GM12872 (cell line): ENCODE measurements at regions not wholly inside any gene's neighbourhood (a gene's known extent, or its start where the extent isn't known, plus 50 kb on each side); places are given as distances from the start of the nearest gene placed in this dataset.

Source experiments
- TF ChIP-seq, protein P1 (sequence below): IDR thresholded peaks from 3 replicates; pipeline ENCODE4 v1.5.1; 2011; ENCODE audit warnings: low read depth, mild to moderate bottlenecking, low read length, moderate library complexity; ENCODE audit not compliant: insufficient read depth

DNA sequence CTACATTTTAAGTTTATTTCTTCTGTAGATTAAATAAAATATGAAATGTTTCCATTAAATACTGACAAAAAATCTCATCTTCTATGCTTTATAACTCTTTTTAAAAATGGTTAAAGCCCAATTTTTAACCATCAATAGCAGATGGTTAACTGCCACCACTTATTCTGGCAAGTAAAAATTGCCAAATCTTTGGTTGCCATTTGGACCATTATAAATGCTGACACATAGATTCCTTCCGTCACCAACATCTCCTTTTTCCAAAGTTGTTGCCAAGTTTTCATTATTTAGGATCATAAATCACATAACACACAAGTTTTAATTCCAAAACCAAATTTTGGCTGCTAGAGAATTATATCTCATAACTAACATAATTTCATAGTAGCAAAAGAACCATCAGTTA is 1614.3 kb downstream of the REEP3 start:
- TF ChIP-seq, protein P1, sequence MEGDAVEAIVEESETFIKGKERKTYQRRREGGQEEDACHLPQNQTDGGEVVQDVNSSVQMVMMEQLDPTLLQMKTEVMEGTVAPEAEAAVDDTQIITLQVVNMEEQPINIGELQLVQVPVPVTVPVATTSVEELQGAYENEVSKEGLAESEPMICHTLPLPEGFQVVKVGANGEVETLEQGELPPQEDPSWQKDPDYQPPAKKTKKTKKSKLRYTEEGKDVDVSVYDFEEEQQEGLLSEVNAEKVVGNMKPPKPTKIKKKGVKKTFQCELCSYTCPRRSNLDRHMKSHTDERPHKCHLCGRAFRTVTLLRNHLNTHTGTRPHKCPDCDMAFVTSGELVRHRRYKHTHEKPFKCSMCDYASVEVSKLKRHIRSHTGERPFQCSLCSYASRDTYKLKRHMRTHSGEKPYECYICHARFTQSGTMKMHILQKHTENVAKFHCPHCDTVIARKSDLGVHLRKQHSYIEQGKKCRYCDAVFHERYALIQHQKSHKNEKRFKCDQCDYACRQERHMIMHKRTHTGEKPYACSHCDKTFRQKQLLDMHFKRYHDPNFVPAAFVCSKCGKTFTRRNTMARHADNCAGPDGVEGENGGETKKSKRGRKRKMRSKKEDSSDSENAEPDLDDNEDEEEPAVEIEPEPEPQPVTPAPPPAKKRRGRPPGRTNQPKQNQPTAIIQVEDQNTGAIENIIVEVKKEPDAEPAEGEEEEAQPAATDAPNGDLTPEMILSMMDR: no peak

DNA sequence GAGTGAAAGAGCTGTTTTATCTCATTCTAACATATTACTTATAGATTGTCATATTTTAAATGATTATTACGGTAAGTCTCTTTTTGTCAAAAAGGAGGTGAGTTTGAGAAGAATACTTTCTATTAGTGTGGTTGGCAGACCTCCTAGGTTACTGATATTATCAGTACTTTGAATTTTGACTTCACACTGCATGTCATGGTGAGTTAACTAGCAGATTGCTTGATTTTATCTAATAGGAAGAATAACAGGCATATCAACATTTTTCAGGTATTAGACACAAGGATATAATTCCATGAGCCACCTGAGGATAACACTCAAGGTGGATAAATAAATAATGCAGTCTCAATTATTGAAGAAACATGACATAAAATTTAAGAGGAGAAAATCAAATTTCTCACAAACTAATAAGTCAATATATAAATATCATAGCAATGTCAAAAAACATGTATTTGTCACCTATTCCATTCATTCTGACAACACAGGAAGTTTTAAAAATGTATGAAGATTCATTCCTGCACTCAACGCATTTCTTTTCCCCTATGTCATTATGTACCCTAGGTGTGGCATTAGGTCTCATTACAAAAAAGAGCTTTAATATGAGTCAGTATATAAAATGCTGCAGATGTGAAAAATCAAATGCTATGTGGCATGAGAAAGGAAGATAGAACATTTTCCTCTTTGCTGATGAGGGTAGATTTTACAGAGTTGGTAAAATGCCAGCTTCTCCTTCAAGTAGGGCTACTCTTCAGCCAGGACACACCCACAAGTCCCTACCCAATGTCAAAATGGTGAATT is 1621.6 kb downstream of the REEP3 start:
- TF ChIP-seq, protein P1: no peak

DNA sequence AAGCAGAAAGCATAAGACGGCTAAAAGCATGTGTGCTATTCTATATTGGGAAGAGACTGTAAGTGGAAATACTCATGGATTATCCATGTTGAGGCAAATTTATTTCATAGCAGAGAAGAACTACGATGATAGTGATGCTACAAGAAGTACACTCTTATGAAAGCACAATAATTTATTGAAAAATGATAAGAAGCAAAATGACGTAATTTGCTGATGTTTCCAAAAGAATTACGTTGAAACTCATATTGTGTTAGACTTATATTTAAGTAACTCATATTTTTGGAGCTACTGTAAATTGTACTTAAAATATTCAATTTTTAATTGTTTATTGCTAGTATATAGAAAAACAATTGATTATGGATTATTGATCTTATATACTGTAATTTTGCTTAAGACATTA is 1622.5 kb downstream of the REEP3 start:
- TF ChIP-seq, protein P1: no peak

DNA sequence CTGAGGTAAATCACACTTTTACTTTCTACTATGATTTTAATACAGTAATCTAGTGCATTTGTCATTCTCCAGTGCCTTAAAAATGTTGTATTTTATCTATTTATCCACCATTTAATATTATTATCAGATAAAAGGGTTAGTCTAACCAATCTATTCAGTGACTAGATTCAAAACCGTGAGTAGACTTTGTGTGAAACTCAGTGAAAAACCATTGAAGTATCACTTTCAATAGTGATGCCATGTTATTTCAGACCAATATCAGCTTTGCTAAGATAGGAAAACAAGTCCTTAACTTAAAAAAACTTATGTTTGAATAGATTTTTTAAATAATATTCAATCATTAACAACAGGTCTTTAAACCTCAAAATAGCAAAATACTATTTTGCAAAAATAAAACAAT is 1628.7 kb downstream of the REEP3 start:
- TF ChIP-seq, protein P1: no peak

DNA sequence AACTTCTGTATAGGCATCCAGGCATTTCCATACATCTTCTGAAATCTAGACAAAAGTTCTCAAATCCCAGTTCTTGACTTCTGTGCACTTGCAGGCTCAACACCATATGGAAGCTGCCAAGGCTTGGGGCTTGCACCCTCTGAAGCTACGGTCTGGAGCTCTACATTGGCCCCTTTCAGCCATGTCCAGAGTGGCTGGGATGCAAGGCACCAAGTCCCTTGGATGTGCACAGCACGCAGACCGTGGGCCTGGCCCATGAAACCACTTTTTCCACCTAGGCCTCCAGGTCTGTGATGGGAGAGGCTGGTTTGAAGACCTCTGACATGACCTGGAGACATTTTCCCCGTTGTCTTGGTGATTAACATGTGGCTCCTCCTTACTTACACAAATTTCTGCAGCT is 1645.1 kb downstream of the REEP3 start:
- TF ChIP-seq, protein P1: no peak

DNA sequence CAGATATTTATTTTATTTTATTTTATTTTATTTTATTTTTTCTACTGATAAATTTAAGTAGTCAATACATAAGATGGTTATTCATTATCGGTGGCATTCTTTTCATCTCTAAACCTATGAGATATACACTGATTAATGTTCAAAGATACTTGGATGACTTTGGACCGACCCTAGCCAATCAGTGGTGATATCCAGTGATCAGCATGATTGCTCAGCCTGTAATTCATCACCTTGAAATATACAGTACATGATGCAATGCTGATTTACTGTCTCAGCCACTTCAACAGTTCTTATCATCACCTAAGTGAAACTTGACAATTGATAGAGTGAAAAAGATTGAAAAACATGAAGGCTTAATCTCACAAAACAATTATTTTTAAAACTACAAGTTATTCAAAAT is 1651.0 kb downstream of the REEP3 start:
- TF ChIP-seq, protein P1: no peak

DNA sequence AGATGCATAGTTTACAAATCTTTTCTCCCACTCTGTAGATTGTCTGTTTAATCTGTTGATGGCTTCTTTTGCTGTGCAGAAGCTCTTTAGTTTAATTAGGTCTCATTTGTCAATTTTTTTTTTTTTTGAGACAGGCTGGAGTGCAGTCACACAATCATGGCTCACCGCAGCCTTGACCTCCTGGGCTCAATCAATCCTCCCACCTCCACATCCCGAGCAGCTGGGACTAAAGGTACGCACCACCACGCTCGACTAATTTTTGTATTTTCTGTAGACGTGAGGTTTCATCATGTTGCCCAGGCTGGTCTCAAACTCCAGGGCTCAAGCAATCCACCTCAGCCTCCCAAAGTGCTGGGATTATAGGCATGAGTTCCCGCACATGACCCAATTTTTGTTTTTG is 1655.8 kb downstream of the REEP3 start:
- TF ChIP-seq, protein P1: no peak
